Activated T-cell treated with anti-CD3 and anti-CD28 coated beads, Interleukin-2, amount 50 U/mL, for 24 hours (primary cell): ENCODE measurements at regions not wholly inside any gene's neighbourhood (a gene's known extent, or its start where the extent isn't known, plus 50 kb on each side); places are given as distances from the start of the nearest gene placed in this dataset.

ENCODE experiments used
- DNase-seq: peaks from one replicate; pipeline ENCODE4 v3.0.0-alpha.2; 2020
- H3K27ac Mint-ChIP-seq: 2 replicates; pipeline ENCODE4 v1.8.0; 2020; ENCODE audit warnings: mild to moderate bottlenecking, mixed read lengths
- H3K27me3 Mint-ChIP-seq: 2 replicates; pipeline ENCODE4 v1.8.0; 2020; ENCODE audit warnings: mixed read lengths
- H3K36me3 Mint-ChIP-seq: 2 replicates; pipeline ENCODE4 v1.8.0; 2020; ENCODE audit warnings: low read depth, mixed read lengths
- H3K4me1 Mint-ChIP-seq: 2 replicates; pipeline ENCODE4 v1.8.0; 2020; ENCODE audit warnings: low read depth, mixed read lengths
- H3K4me3 Mint-ChIP-seq: 2 replicates; pipeline ENCODE4 v1.8.0; 2020; ENCODE audit warnings: mild to moderate bottlenecking, moderate library complexity, mixed read lengths
- H3K9me3 Mint-ChIP-seq: 2 replicates; pipeline ENCODE4 v1.8.0; 2020; ENCODE audit warnings: mixed read lengths

DNA sequence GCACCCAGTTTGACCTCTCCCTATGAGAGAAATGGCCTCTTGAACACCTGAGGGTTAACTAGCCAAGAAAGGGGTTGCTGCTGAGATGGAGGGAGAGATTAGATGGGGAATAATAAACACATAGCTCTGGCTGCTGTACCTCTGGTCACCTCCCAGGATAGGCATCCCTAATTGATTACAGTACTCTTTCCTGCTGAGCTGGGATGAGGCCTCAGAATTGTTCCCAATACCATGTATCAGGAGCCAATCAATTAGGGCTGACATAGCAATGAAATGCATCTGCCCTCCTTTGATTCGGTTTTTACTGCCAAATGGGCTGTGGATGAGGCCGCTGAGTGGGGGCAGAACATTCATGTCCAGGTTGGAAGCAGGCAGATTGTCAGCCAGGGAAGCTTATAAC, 339.4 kb upstream of the SLCO3A1 start:
- Mint-ChIP-seq H3K27ac (no peak overlapping the region), H3K9me3 (no peaks in the 10 kb centered on the region), H3K36me3 (no peaks in the 10 kb centered on the region)

DNA sequence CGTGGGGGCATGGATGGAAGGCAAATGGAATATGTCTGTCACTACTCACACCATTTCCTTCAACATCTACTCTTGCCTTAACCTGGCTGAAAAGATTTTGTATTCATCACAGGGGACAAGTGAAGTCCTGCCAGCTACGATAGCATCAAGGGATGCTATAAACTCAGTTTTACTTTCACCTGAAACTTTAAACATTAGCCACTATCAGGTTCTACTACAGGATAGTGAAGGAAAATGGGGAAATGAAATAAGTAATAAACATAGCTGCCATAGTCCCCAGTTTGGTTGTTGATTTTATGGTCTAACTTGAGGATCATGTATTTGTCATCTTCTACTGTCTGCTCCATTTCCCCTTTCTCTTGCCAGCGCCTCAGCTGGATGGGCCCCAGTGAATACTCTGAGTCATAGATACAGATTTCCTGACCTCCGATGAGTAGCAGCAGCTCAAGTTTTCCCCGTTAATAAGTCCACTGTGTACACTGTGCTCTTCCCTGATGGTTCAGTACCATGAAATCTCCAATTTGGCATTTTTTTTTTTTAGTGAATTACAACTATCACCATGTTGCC, 338.2 kb upstream of the SLCO3A1 start:
- no peaks in the 10 kb centered on the region for H3K27me3 Mint-ChIP-seq
- no peak overlapping the region for H3K4me3 Mint-ChIP-seq
- no peak for DNase-seq
- no peak overlapping the region for H3K27ac Mint-ChIP-seq
- no peaks in the 10 kb centered on the region for H3K4me1 Mint-ChIP-seq
- no peaks in the 10 kb centered on the region for H3K36me3 Mint-ChIP-seq
- no peaks in the 10 kb centered on the region for H3K9me3 Mint-ChIP-seq

More for the DNA sequence above, 339.4 kb upstream of the SLCO3A1 start:
- no peak for DNase-seq
- Mint-ChIP-seq H3K4me3 (no peak overlapping the region), H3K27me3 (no peaks in the 10 kb centered on the region), H3K4me1 (no peaks in the 10 kb centered on the region)

DNA sequence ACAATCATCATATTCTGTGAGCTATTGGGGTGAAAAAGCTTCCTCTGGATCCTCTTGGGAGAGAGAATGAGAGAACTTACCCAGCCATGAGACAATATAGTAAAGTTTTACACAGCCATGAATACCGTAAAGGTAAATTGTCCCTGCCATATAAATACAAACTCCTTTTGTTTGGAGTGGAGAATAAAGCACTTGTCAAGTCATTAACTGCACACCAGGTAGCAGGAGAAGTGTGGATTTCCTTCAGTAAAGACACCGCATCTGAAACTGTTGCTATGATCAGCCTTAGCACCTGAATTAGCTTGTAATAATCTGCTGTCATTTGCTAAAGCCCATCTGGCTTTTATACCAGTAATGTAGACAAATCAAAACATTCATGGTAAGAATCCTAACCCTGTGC, 336.6 kb upstream of the SLCO3A1 start:
- Mint-ChIP-seq H3K27ac (no peak overlapping the region), H3K4me1 (peaks cover 2% of the 10 kb centered on the region), H3K4me3 (no peak overlapping the region), H3K36me3 (no peaks in the 10 kb centered on the region), H3K9me3 (no peaks in the 10 kb centered on the region), H3K27me3 (no peaks in the 10 kb centered on the region)
- DNase-seq = no peak

DNA sequence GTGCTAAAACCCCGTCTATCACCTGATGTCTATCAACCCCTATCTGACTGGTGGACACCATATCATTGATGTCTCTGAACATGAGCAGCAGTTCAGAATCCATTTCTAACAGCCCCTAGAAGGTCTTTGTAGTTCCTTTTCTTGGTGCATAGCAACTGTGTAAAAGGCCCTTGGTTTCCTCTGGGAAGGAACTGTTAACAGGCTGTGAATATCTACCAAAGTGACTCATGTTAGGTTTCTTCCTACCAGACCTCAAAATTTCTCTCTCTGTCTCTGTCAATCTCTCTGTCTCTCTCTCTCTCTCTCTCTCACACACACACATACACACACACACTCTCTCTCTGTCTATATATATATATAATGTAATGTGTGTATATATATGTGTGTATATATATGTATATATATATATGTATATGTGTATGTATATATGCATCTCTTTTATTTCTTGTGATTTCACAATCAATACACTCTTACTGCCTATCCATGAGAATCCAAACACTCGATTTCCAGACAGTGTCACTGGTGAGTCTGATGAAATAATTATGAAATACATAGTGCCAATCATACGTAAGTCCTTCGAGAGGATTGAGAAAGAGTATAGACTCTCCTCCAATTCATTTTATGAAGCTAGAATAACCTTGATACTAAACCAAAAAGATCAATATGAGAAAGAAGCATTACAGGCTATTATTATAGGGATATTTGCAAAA, 335.9 kb upstream of the SLCO3A1 start:
- Mint-ChIP-seq H3K27ac (no peak overlapping the region), H3K9me3 (no peaks in the 10 kb centered on the region)

DNA sequence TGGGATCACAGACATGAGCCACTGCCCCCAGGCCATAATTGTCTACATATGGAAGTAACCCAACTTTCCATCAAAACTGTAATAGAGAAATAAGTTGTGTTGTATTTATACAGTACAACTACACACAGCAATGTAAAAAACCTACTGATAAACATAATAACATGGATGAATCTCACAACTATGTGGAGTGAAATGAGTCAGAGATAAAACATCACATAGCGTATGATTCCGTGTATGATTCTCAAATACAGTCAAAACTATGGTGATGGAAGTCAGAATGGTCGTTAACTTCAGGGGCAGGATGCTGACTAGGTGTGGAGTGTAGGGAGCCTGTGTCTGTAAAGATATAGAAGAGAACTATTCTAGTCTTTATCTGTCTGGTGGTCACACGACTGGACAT, 332.7 kb upstream of the SLCO3A1 start:
- Mint-ChIP-seq H3K9me3 (no peaks in the 10 kb centered on the region), H3K4me3 (no peak overlapping the region), H3K4me1 (peaks cover 23% of the 10 kb centered on the region), H3K27ac (no peak overlapping the region), H3K27me3 (no peaks in the 10 kb centered on the region), H3K36me3 (no peaks in the 10 kb centered on the region)
- DNase-seq = no peak

More for the DNA sequence above, 335.9 kb upstream of the SLCO3A1 start:
- peaks cover 10% of the 10 kb centered on the region for H3K4me1 Mint-ChIP-seq
- no peaks in the 10 kb centered on the region for H3K36me3 Mint-ChIP-seq
- no peaks in the 10 kb centered on the region for H3K27me3 Mint-ChIP-seq
- no peak for DNase-seq
- H3K4me3 Mint-ChIP-seq = no peak overlapping the region

DNA sequence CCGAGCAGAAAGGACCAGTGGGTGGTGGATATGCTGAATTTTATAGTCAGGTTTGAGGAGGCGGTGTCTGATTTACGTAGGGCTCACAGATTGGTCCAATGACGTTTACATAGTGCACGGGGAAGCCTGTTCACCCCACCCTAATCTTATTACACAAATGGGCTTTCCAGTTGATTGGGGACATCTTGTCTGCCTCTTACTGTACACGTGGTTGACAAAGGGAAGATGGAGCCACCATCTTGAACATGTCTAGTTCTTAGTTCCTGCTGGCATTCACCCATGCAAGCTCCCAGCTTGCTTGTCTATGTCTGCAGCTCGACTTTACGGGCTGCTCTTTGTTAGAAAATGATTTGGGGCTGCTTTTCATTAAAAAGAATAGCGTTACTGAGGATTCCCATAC, 332.0 kb upstream of the SLCO3A1 start:
- H3K27ac Mint-ChIP-seq = no peak overlapping the region
- peaks cover 3% of the 10 kb centered on the region for H3K27me3 Mint-ChIP-seq
- H3K9me3 Mint-ChIP-seq = no peaks in the 10 kb centered on the region
- H3K36me3 Mint-ChIP-seq = no peaks in the 10 kb centered on the region
- H3K4me3 Mint-ChIP-seq = no peak overlapping the region
- DNase-seq = no peak
- peaks cover 23% of the 10 kb centered on the region for H3K4me1 Mint-ChIP-seq

DNA sequence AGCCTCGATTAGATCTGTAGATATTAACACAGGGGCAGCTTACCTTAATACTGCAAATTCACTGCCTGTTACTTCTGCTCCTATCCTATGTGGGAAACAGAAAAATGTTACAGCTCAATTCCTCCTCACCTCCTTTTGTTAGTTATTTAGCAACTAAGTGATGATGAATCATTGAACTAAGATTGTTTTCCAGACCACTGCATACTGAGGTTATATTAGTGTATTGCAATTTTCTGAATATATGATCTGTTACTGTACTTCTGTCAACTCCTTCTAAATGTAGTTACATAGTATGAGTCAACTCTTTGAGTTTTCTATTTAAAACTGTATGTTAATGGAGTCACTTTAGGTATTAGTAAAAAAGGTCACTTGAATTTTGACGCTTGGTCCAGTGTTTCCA, 331.5 kb upstream of the SLCO3A1 start:
- Mint-ChIP-seq H3K4me3 (no peak overlapping the region), H3K9me3 (no peaks in the 10 kb centered on the region), H3K4me1 (peaks cover 23% of the 10 kb centered on the region), H3K36me3 (no peaks in the 10 kb centered on the region), H3K27me3 (peaks cover 7% of the 10 kb centered on the region), H3K27ac (no peak overlapping the region)
- no peak for DNase-seq

DNA sequence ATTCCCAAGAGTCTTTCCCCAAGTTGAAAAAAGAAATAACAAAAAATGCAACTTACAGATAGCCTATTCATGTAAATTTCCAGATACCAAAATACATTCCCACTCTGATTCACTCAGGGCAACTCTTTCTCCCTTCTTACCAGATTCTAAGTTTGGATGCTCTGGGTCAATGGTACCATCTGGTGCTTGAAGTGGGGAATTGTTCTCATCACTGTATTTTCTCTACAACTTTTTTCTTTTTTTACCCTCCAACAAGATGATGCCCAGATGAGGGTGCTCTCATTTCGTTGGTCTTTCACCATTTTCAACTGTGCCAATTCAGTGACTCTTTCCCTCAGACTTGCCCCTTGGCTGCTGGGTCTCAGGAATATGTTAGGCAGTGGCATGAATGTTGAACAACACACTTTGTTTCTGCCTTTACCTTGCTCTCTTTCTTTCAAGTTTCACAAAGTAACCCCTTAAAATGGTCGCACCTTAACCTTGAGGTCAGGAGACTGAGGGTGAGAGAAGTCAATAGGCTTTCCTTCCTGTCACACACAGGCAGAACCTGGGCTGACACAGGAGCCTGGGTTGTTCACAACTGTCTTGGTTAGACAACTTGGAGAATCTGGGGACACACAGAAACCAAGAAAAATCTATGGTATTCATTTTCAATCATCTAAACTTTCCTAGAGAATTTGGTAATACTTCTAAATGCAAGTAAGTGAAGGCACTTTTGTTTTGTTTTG, 330.7 kb upstream of the SLCO3A1 start:
- Mint-ChIP-seq H3K9me3 (no peaks in the 10 kb centered on the region), H3K4me1 (peaks cover 23% of the 10 kb centered on the region), H3K27me3 (peaks cover 7% of the 10 kb centered on the region), H3K27ac (no peak overlapping the region), H3K4me3 (no peak overlapping the region), H3K36me3 (no peaks in the 10 kb centered on the region)
- DNase-seq = no peak

DNA sequence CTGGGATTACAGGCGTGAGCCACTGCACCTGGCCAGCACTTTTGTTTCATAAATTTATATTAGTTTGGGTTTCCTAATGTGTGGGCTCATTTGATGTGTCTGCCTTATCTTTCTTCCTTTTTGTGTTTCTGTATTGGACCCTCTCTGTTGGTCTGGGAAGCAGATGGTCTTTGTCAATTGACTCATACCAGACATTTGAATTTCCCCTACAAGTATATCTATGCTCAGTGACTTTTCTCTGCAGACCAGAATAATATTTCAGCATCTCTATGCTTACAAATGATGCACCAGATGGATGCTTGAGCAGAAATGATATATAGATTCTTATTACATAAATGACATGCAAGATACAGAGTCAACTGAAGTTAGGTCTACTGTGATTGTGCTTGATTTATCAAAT, 329.9 kb upstream of the SLCO3A1 start:
- Mint-ChIP-seq H3K27ac (no peak overlapping the region), H3K9me3 (no peaks in the 10 kb centered on the region), H3K27me3 (peaks cover 7% of the 10 kb centered on the region), H3K36me3 (no peaks in the 10 kb centered on the region), H3K4me1 (peaks cover 23% of the 10 kb centered on the region), H3K4me3 (no peak overlapping the region)
- no peak for DNase-seq

DNA sequence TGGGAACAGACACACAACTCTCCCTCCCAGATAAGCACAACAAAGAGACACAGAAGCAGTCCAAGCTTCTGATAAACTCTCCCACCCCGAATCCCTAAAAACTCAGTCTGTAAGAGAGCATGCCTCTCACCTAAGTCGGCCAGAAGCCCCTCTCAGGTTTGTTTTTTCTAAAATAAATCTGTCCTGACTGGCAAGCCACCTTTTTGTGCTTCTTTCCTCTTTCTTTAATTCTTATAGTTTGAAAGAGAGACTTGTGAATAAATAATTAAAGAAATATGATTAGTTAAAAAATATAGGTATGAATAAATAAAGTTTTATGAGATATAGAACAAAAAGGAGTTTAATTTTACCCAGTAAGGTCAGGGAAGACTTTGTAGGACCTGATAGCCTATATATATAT, 329.0 kb upstream of the SLCO3A1 start:
- peaks cover 11% of the 10 kb centered on the region for H3K27me3 Mint-ChIP-seq
- peaks cover 27% of the 10 kb centered on the region for H3K4me1 Mint-ChIP-seq
- H3K4me3 Mint-ChIP-seq = no peak overlapping the region
- no peak for DNase-seq
- H3K27ac Mint-ChIP-seq = no peak overlapping the region
- H3K36me3 Mint-ChIP-seq = no peaks in the 10 kb centered on the region
- no peaks in the 10 kb centered on the region for H3K9me3 Mint-ChIP-seq

DNA sequence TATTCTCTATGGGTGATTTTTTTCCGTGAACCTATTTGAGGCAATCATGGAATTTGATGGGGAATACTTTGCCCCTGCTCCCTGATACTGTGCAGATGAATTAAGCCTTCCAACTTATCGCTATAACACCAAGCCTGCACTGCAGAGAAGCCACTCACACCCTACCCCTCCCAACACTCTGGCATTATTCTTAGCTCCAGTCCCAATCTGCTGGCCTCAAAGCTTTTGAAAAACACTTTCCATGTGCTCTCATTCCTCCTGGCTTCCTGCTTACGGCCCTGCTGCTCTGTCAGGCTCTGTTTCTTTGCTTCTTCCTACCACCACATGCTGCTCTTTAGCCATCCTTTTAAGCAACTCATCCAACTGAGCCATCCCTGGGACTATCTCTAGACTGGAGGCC, 327.8 kb upstream of the SLCO3A1 start:
- Mint-ChIP-seq H3K27me3 (peaks cover 11% of the 10 kb centered on the region), H3K27ac (no peak overlapping the region), H3K9me3 (no peaks in the 10 kb centered on the region), H3K4me1 (peaks cover 32% of the 10 kb centered on the region), H3K36me3 (no peaks in the 10 kb centered on the region), H3K4me3 (no peak overlapping the region)
- DNase-seq = no peak

DNA sequence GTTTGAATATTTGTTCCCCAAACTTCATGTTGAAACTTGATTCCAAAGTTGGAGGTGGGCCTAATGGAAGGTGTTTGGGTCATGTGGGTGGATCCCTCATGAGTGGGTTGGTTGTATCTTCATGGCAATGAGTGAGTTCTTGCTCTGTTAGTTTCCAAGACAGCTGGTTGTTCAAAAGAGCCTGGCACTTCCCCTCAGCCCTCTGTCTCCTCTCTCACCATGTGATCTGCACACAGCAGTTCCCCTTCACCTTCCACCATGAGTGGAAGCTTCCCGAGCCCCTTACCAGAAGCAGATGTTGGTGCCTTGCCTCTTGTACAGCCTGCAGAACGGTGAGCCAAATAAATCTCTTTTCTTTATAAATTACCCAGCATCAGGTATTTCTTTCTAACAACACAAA, 327.1 kb upstream of the SLCO3A1 start:
- Mint-ChIP-seq H3K4me3 (no peak overlapping the region), H3K9me3 (no peaks in the 10 kb centered on the region), H3K27ac (no peak overlapping the region), H3K36me3 (no peaks in the 10 kb centered on the region), H3K27me3 (peaks cover 11% of the 10 kb centered on the region), H3K4me1 (peaks cover 32% of the 10 kb centered on the region)
- DNase-seq = no peak

DNA sequence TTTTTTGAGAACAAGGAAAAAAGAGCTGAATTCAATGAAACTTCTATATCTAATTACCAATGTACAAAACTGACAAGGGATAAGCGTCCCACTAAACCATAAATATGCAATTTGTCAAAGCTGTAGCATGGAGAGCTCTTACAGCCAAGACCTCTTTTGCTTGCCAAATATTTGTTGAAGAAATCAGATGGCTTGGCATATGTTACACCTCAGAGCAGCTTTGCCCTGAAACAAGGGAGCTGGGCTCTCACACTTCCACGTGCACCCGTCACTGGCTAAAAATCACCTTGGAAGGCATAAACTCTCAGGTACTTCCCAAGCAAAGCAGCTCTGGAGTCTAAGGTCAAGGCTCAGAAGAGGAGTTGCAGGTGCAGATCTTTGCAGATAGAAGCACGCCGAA, 324.7 kb upstream of the SLCO3A1 start:
- DNase-seq = no peak
- Mint-ChIP-seq H3K27ac (no peak overlapping the region), H3K4me1 (peaks cover 14% of the 10 kb centered on the region), H3K9me3 (no peaks in the 10 kb centered on the region), H3K27me3 (peaks cover 11% of the 10 kb centered on the region), H3K4me3 (no peak overlapping the region), H3K36me3 (no peaks in the 10 kb centered on the region)

DNA sequence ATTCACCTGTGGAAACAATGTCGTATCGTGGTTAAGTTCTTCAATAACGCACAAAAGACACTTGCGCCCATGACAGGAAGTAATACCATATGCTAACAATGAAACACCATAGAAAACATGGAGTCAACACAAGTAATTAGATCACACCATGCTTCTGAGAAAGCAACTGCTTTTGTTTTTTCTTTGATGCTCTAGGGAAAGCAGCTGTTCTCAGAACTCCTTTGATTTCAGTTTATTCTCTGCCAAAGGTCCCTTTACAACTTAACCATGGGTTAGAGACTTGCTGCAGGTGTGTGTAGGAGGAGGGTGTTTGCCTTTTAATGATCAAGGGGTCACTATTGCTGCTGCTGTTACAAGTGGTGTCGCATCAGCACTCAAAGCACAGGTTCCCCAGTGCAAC, 324.0 kb upstream of the SLCO3A1 start:
- peaks cover 9% of the 10 kb centered on the region for H3K4me1 Mint-ChIP-seq
- no peaks in the 10 kb centered on the region for H3K36me3 Mint-ChIP-seq
- no peak overlapping the region for H3K27ac Mint-ChIP-seq
- H3K9me3 Mint-ChIP-seq = no peaks in the 10 kb centered on the region
- no peak overlapping the region for H3K4me3 Mint-ChIP-seq
- DNase-seq = no peak
- peaks cover 11% of the 10 kb centered on the region for H3K27me3 Mint-ChIP-seq

DNA sequence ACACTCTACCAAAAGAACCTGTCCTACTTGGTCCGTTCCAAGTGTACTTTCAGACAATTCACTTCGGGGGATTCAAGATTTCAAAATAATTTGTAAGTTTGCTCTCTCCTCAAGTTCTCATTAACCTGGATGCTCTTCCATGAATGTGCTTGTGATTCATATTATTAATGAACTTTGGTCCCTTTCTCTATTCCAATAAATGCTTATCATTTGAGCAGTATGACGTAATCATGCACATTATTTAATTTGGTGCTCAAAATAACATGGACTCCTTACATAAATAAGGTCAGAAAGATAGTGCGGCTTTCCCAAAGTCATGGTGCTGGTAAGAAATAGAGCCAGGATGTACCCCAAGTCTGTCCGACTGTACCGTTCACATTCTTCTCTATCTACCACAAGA, 323.2 kb upstream of the SLCO3A1 start:
- no peak overlapping the region for H3K4me3 Mint-ChIP-seq
- peaks cover 9% of the 10 kb centered on the region for H3K4me1 Mint-ChIP-seq
- no peak overlapping the region for H3K27ac Mint-ChIP-seq
- no peaks in the 10 kb centered on the region for H3K36me3 Mint-ChIP-seq
- H3K27me3 Mint-ChIP-seq = peaks cover 11% of the 10 kb centered on the region
- no peaks in the 10 kb centered on the region for H3K9me3 Mint-ChIP-seq
- no peak for DNase-seq
